ENCODE measurements at regions not wholly inside any gene's neighbourhood (a gene's known extent, or its start where the extent isn't known, plus 50 kb on each side); places are given as distances from the start of the nearest gene placed in this dataset.
"Not testable (repeated sequence)": the region's sequence is repeated elsewhere in the genome, so short reads cannot be mapped to it uniquely, and the experiment has no call there.

GRCh38 chr3:153551536-153552285 is 389.7 kb downstream of the RAP2B start:
- no peak for DNase-seq (ENCODE audit: low spot score in 2 of 2)
- Histone ChIP-seq H3K9me3 (no peaks in the 10 kb centered on the region), H3K4me3 (no peak overlapping the region), H3K27ac (no peak overlapping the region), H3K4me1 (no peaks in the 10 kb centered on the region), H3K36me3 (no peaks in the 10 kb centered on the region), H3K27me3 (no peaks in the 10 kb centered on the region)
- no peak for TF ChIP-seq CTCF (IDR thresholded peaks at IDR 0.05)
- intact Hi-C loops (cut with DNase I) = no loop called here

DNA sequence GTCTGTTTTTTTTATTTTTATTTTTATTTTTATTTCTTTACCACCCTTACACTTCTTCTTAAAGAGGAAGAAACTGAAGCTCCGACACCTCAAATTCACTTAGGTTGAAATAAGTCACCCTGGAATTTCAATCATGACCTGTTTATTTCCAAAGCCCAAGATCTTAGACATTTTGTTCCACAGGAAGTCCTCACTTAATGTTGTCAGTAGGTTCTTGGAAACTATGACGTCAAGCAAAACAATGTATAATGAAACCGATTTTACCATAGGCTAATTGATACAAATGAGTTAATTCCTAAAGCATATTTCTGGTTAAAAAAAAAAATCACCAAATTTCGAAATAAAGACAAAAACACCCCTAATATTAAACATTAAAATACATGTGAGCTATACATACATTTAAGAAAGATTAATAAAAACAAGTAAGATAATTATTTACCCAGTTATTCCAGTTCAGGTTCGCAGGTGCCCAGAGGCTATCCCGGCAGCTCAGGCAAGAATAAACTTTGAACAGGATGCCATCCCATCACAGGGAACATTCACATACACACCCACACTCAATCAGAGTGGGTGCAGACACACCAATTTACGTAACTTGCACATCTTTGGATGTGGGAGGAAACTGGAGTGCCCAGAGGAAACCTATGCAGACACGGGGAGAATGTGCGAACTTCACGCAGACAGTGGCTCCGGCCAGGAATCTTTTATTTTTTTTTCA is 391.0 kb downstream of the RAP2B start:
- H3K27ac ChIP-seq = no peak overlapping the region
- TF ChIP-seq CTCF (IDR thresholded peaks at IDR 0.05) = no peak
- H3K4me3 ChIP-seq = no peak overlapping the region
- DNase-seq (ENCODE audit: low spot score in 2 of 2) = no peak
- H3K36me3 ChIP-seq = no peaks in the 10 kb centered on the region
- no peaks in the 10 kb centered on the region for H3K4me1 ChIP-seq
- no peaks in the 10 kb centered on the region for H3K27me3 ChIP-seq
- no peaks in the 10 kb centered on the region for H3K9me3 ChIP-seq
- intact Hi-C loops (cut with DNase I) = no loop called here

DNA sequence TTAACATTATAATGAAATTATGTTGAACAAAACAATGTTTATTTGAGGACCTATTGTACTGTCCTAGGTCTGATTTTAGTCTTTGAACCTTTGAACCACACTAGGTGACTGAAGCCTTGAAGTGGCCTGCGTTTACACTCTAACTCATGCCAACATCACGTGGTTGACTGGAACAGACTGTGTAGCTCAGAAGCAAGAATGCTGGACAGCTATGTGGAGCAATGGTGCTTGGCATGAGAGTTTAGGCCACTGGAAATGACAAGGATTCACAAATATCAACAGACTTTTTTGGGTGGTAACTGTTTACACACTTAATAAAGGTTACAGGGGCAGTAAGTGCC is 391.5 kb downstream of the RAP2B start:
- Histone ChIP-seq H3K27ac (no peak overlapping the region), H3K4me3 (no peak overlapping the region), H3K36me3 (no peaks in the 10 kb centered on the region), H3K4me1 (no peaks in the 10 kb centered on the region), H3K9me3 (no peaks in the 10 kb centered on the region), H3K27me3 (no peaks in the 10 kb centered on the region)
- intact Hi-C loops (cut with DNase I) = no loop called here
- TF ChIP-seq CTCF (IDR thresholded peaks at IDR 0.05) = no peak
- no peak for DNase-seq (ENCODE audit: low spot score in 2 of 2)

GRCh38 chr3:153555919-153556318 is 393.9 kb downstream of the RAP2B start:
- no peak for DNase-seq (ENCODE audit: low spot score in 2 of 2)
- peaks cover 0 to 7% of the 10 kb centered on the region in 2 donors for H3K9me3 ChIP-seq
- intact Hi-C loops (cut with DNase I) = no loop called here
- H3K4me1 ChIP-seq = no peaks in the 10 kb centered on the region
- no peaks in the 10 kb centered on the region for H3K36me3 ChIP-seq
- no peak overlapping the region for H3K27ac ChIP-seq
- H3K27me3 ChIP-seq = no peaks in the 10 kb centered on the region
- no peak for TF ChIP-seq CTCF (IDR thresholded peaks at IDR 0.05)
- no peak overlapping the region for H3K4me3 ChIP-seq

- H3K27me3 ChIP-seq; DNase-seq (ENCODE audit: low spot score in 2 of 2); H3K4me3 ChIP-seq; intact Hi-C loops (cut with DNase I); H3K36me3 ChIP-seq; H3K4me1 ChIP-seq; H3K27ac ChIP-seq: not testable (repeated sequence)
- peaks cover under 1 to 31% of the 10 kb centered on the region in 2 donors for H3K9me3 ChIP-seq
Observed at GRCh38 chr3:153559366-153559765, 397.3 kb downstream of the RAP2B start.

GRCh38 chr3:153567011-153567410 is 405.0 kb downstream of the RAP2B start:
- TF ChIP-seq CTCF (IDR thresholded peaks at IDR 0.05) = no peak
- no peaks in the 10 kb centered on the region for H3K4me1 ChIP-seq
- no peak for DNase-seq (ENCODE audit: low spot score in 2 of 2)
- no peak overlapping the region for H3K27ac ChIP-seq
- H3K9me3 ChIP-seq = peaks cover 5 to 29% of the 10 kb centered on the region in 2 donors
- H3K4me3 ChIP-seq = no peak overlapping the region
- no peaks in the 10 kb centered on the region for H3K36me3 ChIP-seq
- H3K27me3 ChIP-seq = no peaks in the 10 kb centered on the region
- intact Hi-C loops (cut with DNase I) = no loop called here
